ENCODE measurements at regions not wholly inside any gene's neighbourhood (a gene's known extent, or its start where the extent isn't known, plus 50 kb on each side); places are given as distances from the start of the nearest gene placed in this dataset.
"Not testable (repeated sequence)": the region's sequence is repeated elsewhere in the genome, so short reads cannot be mapped to it uniquely, and the experiment has no call there.

- no peak for DNase-seq
Measured at GRCh38 chr10:58066126-58066525, 201.6 kb downstream of the IPMK start.

GRCh38 chr10:58065529-58065815 is 202.2 kb downstream of the IPMK start:
- DNase-seq, result no peak

GRCh38 chr10:58064714-58065528 is 202.8 kb downstream of the IPMK start:
- peak; percentile 4 for DNase-seq

- no peak for DNase-seq
Measured at GRCh38 chr10:58063861-58064480, 203.7 kb downstream of the IPMK start.

GRCh38 chr10:58058683-58059082 is 209.0 kb downstream of the IPMK start:
- not testable (repeated sequence) for DNase-seq

- DNase-seq, result no peak
Measured at GRCh38 chr10:58054881-58055280, 212.8 kb downstream of the IPMK start.

- no peak for DNase-seq
Measured at GRCh38 chr10:58052772-58053171, 214.9 kb downstream of the IPMK start.

- no peak for DNase-seq
Measured at GRCh38 chr10:58050575-58050974, 217.1 kb downstream of the IPMK start.

GRCh38 chr10:58048936-58049335 is 218.8 kb downstream of the IPMK start:
- DNase-seq, result no peak

- no peak for DNase-seq
Measured at GRCh38 chr10:58044072-58044471, 223.6 kb downstream of the IPMK start.

GRCh38 chr10:58041901-58042300 is 225.8 kb downstream of the IPMK start:
- DNase-seq, result no peak

GRCh38 chr10:58030208-58030607 is 237.5 kb downstream of the IPMK start:
- no peak for DNase-seq

GRCh38 chr10:58028597-58029366 is 238.9 kb downstream of the IPMK start:
- no peak for DNase-seq

- DNase-seq, result no peak
Measured at GRCh38 chr10:58027426-58027825, 240.3 kb downstream of the IPMK start.

- DNase-seq, result no peak
Measured at GRCh38 chr10:58026036-58026435, 241.7 kb downstream of the IPMK start.

- no peak for DNase-seq
Measured at GRCh38 chr10:58023341-58024073, 244.2 kb downstream of the IPMK start.

- DNase-seq, result no peak
Measured at GRCh38 chr10:58019863-58020537, 247.7 kb downstream of the IPMK start.

GRCh38 chr10:58017719-58018367 is 249.9 kb downstream of the IPMK start:
- no peak for DNase-seq

- DNase-seq, result no peak
Measured at GRCh38 chr10:58016614-58017013, 251.1 kb downstream of the IPMK start.

- no peak for DNase-seq
Measured at GRCh38 chr10:58014436-58014835, 253.3 kb downstream of the IPMK start.

GRCh38 chr10:58013406-58013805 is 254.3 kb downstream of the IPMK start:
- DNase-seq, result no peak

- DNase-seq, result no peak
Measured at GRCh38 chr10:58010073-58010702, 257.5 kb downstream of the IPMK start.

Measured in central memory CD4-positive, alpha-beta T cell (primary cell).